ENCODE measurements at regions not wholly inside any gene's neighbourhood (a gene's known extent, or its start where the extent isn't known, plus 50 kb on each side); places are given as distances from the start of the nearest gene placed in this dataset.

- TF ChIP-seq POLR2AphosphoS5 (IDR thresholded peaks at IDR 0.05) (no peak), CTCF (IDR thresholded peaks at IDR 0.05) (no peak)
Measured at GRCh38 chr6:74277777-74278186, 581.8 kb downstream of the CD109 start.

Measured in stomach (tissue), 4 donors.